HG02973 (cell line): ENCODE measurements at regions not wholly inside any gene's neighbourhood (a gene's known extent, or its start where the extent isn't known, plus 50 kb on each side); places are given as distances from the start of the nearest gene placed in this dataset.
"Not testable (repeated sequence)": the region's sequence is repeated elsewhere in the genome, so short reads cannot be mapped to it uniquely, and the experiment has no call there.

Experiments
- ATAC-seq: cut with Tn5 transposase; IDR thresholded peaks from one replicate; pipeline ENCODE4 v1.9.1; 2021; ENCODE audit warnings: moderate library complexity; ENCODE audit not compliant: unreplicated experiment

DNA sequence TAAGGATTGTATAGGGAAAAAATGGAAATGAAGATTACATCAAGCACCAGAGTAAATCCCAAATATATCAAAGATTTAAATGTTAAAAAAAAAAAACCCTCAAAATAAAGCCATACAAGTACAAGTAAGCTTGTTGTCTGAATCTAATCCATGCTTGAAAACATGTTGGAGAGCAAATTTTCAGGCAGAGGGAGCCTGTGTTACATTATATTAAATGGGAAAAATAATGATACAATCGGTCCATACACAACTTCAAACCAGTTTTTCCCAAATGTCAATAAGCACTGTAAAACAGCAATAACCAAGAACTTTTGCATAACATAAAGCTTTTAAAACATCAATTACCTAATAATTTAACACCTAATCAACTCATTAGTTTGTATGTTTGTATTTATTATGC, 949.4 kb upstream of the ADGRL4 start:
- no peak for ATAC-seq

GRCh38 chr1:79950511-79950910, 944.0 kb upstream of the ADGRL4 start:
- no peak for ATAC-seq

DNA sequence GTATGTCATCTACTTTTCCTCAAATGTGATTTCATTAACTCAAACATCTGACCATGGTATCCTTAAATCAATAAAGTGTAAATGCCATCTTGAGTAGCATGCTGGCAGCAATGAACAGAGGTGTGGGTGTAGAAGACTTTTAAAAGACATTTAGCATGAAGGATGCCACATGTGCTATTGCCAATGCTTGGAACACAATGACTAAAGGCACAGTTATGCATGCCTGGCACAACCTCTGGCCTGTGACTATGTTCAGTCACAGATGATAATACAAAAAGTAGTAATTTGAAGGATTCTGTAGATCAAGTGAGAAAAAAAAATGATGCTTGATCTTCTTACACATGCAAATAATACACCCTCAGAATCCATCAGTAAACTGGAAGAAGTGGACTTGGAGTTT, 938.9 kb upstream of the ADGRL4 start:
- no peak for ATAC-seq

- ATAC-seq = no peak
Measured at GRCh38 chr1:79929356-79929755, 922.8 kb upstream of the ADGRL4 start.

DNA sequence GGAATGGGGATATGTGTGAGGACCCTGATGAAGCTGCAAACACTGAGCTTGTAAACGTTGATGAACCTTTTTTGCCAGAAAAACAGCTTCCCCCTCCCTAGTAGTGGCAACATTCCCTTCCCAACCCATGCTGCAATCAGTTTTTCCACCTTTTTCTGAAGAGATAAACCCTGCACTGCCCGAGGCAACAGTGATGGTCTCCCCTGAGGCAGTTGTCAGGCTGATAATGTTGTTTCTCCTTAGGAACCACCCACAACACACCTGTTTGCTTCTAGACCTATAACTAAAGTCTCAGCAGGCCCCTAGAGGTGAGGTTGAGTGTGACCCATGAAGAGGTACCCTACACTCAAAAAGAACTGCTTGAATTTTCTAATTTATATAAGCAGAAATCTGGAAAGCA, 922.4 kb upstream of the ADGRL4 start:
- no peak for ATAC-seq

DNA sequence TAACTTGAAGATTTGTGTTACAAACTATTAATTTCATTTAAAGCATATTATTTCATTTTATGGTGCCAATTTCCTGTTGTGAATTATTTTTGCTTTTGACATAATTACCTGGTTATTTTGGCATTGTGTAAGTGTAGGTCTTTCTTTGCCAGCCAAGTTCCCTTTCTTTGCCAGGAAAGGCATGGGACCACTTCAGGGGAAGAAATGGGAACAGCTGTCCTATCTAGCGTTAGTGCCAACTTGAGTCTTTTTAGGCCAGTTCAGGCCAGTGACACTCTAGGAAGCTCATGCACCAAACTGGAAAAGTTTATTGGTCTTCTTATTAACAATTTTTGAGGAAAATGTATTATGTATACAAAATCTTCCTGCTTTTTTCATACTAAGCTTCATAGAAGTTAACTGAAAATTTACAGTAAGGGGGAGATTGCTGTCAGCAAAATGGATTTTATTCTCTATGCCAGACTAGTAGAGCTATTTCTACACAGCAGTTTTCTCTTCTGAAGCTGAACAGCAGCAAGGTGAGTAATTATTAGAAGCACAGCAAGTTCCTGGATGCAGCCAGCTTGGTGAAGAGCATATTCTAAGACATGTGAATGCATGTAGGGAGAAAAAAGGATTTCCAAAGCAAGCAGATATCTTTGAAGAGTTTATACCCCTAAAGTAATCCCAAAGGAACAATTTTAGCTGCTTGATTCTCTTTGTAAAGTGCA, 914.6 kb upstream of the ADGRL4 start:
- no peak for ATAC-seq

- ATAC-seq = no peak
Measured at GRCh38 chr1:79914896-79915295, 908.4 kb upstream of the ADGRL4 start.

GRCh38 chr1:79912813-79913212, 906.3 kb upstream of the ADGRL4 start:
- no peak for ATAC-seq

DNA sequence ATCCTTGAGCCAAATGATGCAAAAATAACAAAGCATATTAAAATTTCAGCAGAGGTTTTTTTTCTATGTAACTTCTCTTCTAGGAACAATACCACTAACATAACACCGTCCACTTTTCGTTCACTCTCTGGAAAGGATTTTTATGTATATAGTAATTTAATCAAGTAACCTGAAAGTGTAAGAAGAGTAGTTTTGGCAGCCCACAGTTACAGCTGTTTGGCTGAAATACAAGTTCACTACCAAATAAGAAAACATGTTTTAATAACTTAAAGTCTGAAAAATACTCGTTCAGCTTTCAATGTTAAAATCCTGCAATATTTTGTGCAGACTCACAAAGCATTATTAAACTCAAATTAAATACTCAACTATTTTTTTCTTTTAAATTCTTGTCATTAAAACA, 896.8 kb upstream of the ADGRL4 start:
- ATAC-seq = no peak

DNA sequence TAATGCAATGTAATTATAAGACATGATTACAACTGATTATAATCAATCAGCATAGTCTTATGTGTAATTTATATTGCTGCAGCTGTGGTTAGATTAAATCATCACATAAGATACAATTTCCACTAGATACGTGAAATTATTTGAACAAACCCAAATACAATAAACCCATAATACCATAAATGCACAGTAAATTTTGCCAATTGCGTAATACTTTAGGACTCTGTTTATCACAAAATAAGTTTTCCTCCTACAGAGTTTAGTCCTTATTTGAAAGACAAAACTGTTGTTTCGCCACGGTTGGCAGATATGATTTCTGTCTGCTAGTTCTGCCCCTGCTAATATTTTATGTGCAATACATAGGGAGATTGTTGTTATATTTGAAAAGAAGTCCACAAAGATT, 895.9 kb upstream of the ADGRL4 start:
- ATAC-seq = no peak

- ATAC-seq = no peak
Measured at GRCh38 chr1:79899914-79900313, 893.4 kb upstream of the ADGRL4 start.

DNA sequence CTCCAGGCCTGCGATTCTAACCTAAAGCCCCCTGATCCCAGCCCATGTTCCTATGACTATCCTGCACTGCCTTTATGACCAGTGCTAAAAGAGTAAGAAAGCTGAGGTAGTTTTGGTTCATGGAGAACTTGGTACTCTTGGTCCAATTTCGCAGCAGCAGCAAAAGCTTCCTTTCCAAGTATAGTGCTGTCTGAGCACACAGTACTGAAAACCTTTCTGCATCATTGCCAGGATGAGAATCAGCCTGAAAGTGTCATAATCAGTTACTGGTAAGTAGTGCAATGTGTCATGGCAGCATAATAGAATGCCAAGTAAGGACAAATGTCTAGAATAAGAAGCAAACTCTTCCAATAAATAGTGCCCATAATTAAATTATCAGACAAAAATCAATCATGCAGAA, 889.6 kb upstream of the ADGRL4 start:
- no peak for ATAC-seq

- ATAC-seq = no peak
Measured at GRCh38 chr1:79895573-79895972, 889.0 kb upstream of the ADGRL4 start.

DNA sequence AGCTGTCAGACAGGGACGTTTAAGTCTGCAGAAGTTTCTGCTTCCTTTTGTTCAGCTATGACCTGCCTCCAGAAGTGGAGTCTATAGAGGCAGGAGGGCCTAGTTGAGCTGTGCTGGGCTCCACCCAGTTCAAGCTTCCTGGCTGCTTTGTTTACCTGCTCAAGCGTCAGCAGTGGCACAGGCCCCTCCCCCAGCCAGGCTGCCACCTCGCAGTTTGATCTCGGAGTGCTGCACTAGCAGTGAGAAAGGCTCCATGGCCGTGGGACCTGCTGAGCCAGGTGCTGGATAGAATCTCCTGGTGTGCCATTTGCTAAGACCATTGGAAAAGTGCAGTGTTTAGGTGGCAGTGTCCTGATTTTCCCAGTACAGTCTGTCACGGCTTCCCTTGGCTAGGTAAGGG, 887.6 kb upstream of the ADGRL4 start:
- not testable (repeated sequence) for ATAC-seq

DNA sequence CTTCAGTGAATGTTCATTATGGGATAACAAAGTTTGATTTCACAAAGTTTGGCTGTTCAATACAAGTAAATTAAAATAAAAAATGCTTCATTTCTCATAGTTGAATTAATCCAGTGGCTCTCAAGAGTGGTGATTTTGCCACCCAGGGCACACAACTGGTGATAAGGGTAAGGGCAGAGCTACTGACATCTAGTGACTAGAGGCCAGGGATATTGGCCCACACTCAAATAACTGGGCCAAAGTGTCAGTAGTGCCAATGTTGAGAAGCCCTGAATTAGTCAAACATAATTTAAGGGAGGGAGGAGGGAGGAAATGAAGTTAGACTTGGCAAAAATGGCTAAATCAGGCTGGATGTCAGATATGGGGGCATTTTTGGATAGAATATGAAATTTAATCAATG, 880.5 kb upstream of the ADGRL4 start:
- no peak for ATAC-seq

DNA sequence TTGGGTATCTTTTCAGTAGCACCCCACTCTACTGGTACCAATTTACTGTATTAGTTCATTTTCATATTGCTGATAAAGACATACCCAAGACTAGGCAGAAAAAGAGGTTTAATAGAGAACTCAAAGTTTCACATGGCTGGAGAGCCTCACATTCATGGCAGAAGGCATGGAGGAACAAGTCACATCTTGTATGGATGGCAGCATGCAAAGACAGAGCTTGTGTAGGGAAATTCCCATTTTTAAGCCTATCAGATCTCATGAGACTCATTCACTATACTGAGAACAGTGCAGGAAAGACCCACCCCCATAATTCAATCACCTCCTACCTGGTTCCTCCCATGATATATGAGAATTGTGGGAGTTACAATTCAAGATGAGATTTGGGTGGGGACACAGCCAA, 878.6 kb upstream of the ADGRL4 start:
- no peak for ATAC-seq

DNA sequence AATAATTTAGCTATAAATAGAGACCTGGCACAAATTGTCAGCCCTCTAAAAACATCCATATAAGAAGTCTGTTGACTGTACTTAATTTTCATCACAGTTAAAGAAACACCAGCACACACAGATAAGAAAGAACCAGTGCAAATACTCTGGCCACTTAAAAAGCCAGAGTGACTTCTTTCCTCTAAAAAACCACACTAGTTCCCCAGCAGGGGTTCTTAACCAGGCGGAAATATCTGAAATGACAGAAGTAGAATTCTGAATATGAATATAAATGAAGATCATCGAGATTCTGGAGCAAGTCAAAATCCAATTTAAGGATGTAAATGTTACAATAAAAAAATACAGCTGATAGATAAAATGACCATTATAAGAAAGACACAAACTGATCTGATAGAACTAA, 870.6 kb upstream of the ADGRL4 start:
- ATAC-seq = no peak

DNA sequence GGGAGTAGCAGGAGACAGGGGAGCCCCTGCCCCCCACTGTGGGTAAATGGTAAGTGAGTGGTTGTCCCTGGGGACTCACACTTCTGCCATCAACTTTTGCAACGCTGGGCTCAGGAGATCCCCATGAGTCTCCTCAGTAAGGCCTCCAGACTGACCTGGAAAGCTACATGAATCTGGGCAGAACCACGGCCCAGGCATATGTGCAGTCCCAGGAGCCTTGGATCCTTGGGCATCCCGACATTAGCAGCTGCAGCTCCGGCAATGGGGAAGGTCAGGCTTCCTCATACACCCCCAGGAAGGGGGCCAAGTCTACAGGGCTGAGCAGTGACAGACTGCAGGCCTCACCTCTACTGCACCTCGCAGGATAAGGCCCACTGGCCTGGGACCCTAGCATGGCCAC, 868.7 kb upstream of the ADGRL4 start:
- ATAC-seq = no peak

GRCh38 chr1:79874289-79874688, 867.8 kb upstream of the ADGRL4 start:
- no peak for ATAC-seq

DNA sequence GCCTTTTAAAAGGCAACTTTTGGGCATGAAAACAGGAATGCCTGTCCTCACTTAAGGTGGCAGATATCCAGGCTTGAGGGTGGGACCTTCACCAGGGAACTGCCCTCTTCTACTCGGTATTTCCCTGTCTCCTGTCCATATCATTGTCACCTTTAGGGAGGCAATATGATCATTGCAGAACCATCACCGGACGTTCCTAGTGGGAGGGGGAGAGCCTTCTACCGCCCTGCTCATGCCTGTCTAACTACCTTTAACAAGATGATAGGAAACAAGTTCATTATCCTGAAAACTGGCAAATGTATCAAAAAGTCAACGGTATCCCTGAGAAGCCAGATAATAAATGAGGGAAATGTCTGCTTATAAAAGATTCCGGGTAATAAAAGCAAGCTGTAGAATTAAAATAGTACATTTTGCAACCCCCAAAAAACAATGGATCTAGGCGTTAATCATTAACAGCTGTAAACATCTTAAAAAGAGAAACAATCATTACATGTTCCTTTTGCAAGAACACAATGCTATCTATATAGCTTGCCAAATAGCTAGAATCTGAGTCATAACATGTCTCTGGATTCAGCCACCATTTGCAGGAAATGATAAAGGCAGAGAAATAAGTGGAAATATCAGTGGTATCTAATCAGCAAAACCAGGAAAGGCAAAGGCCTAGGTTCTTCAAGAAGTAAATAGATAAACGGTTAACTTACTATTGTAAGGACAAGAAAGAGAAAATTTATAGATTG, 852.9 kb upstream of the ADGRL4 start:
- no peak for ATAC-seq

DNA sequence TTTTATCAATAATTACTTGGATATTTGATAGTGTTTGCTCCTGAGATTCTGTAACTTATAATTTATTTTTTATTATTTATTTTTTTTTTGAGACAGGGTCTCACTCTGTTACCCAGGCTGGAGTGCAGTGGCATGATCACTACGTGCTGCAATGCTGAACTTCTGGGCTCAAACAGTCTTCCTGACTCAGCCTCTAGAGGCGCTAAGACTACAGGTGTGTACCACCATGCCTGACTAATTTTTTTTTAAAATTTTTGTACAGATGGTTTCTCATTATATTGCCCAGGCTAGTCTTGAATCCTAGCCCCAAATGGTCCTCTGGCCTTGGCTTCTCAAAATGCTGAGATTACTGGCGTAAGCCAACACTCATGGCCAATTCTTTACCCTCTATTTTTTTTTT, 845.5 kb upstream of the ADGRL4 start:
- no peak for ATAC-seq

GRCh38 chr1:79849388-79849787, 842.9 kb upstream of the ADGRL4 start:
- no peak for ATAC-seq

- ATAC-seq = no peak
Measured at GRCh38 chr1:79848316-79848715, 841.8 kb upstream of the ADGRL4 start.
